ENCODE measurements at regions not wholly inside any gene's neighbourhood (a gene's known extent, or its start where the extent isn't known, plus 50 kb on each side); places are given as distances from the start of the nearest gene placed in this dataset.
A peak's percentile ranks its signal among the peaks of the same experiment; 100 is the strongest.
"Not testable (repeated sequence)": the region's sequence is repeated elsewhere in the genome, so short reads cannot be mapped to it uniquely, and the experiment has no call there.

DNA sequence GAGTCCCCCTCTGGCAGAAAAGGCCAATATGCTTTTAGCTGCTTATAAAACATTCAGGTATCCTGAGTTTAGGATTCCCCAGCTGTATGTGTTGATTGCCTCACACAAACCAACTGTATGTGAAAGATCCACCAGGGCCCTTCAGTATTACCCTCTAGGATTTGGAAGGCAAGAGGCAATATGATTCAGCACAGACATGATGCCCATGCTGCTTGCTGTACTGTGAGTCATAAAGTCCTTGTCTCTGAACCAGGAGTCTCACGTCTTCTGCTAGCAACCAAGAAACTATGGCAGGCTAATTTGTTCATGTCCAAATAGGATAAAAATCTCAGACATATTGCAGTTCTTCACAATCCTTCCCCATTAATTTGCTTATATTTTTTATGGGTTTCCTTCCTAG is 789.2 kb upstream of the SLC35B3 start:
- Histone ChIP-seq H3K9me3 (ENCODE audit: low read depth, low read length, poor library complexity, severe bottlenecking) (no peaks in the 10 kb centered on the region), H3K36me3 (ENCODE audit: insufficient read depth, low read length, poor library complexity, severe bottlenecking) (no peaks in the 10 kb centered on the region), H3K27ac (ENCODE audit: low read depth, low read length, poor library complexity, severe bottlenecking) (no peak overlapping the region), H3K4me1 (ENCODE audit: insufficient read depth, low read length, poor library complexity, severe bottlenecking) (peaks cover 7% of the 10 kb centered on the region), H3K27me3 (replicated peaks; ENCODE audit: insufficient read depth, low read depth, low read length, poor library complexity) (no peaks in the 10 kb centered on the region), H3K4me3 (ENCODE audit: low read depth, low read length, poor library complexity, severe bottlenecking) (no peak overlapping the region)
- BruUV-seq (replicated peaks) = no TSS peak
- POLR2A ChIA-PET (ENCODE audit: low non-redundant PET) = no interaction called here
- TF ChIP-seq CTCF (conservative IDR thresholded peaks at IDR 0.05; ENCODE audit: low read depth, low read length) (no peak), EZH2 (IDR thresholded peaks at IDR 0.05; ENCODE audit: borderline replicate concordance, low read depth, low read length, poor library complexity, severe bottlenecking) (no peak)
- no peak for DNase-seq (ENCODE audit: low spot score)
- intact Hi-C loops (cut with micrococcal nuclease; ENCODE audit: unreplicated experiment) = no loop called here
- CTCF ChIA-PET = no interaction called here

GRCh38 chr6:9213717-9214116 is 778.4 kb upstream of the SLC35B3 start:
- H3K9me3 ChIP-seq (ENCODE audit: low read depth, low read length, poor library complexity, severe bottlenecking); CTCF ChIA-PET; H3K4me1 ChIP-seq (ENCODE audit: insufficient read depth, low read length, poor library complexity, severe bottlenecking); BruUV-seq (replicated peaks); H3K27me3 ChIP-seq (replicated peaks; ENCODE audit: insufficient read depth, low read depth, low read length, poor library complexity); H3K27ac ChIP-seq (ENCODE audit: low read depth, low read length, poor library complexity, severe bottlenecking); intact Hi-C loops (cut with micrococcal nuclease; ENCODE audit: unreplicated experiment); H3K4me3 ChIP-seq (ENCODE audit: low read depth, low read length, poor library complexity, severe bottlenecking); H3K36me3 ChIP-seq (ENCODE audit: insufficient read depth, low read length, poor library complexity, severe bottlenecking); DNase-seq (ENCODE audit: low spot score); POLR2A ChIA-PET (ENCODE audit: low non-redundant PET): not testable (repeated sequence)

GRCh38 chr6:9208966-9209365 is 773.6 kb upstream of the SLC35B3 start:
- ChIA-PET POLR2A (ENCODE audit: low non-redundant PET) (no interaction called here), CTCF (no interaction called here)
- Histone ChIP-seq H3K4me3 (ENCODE audit: low read depth, low read length, poor library complexity, severe bottlenecking) (no peak overlapping the region), H3K4me1 (ENCODE audit: insufficient read depth, low read length, poor library complexity, severe bottlenecking) (peaks cover 39% of the 10 kb centered on the region), H3K9me3 (ENCODE audit: low read depth, low read length, poor library complexity, severe bottlenecking) (peaks cover 12% of the 10 kb centered on the region), H3K27me3 (replicated peaks; ENCODE audit: insufficient read depth, low read depth, low read length, poor library complexity) (no peaks in the 10 kb centered on the region), H3K36me3 (ENCODE audit: insufficient read depth, low read length, poor library complexity, severe bottlenecking) (peaks cover 8% of the 10 kb centered on the region), H3K27ac (ENCODE audit: low read depth, low read length, poor library complexity, severe bottlenecking) (no peak overlapping the region)
- BruUV-seq (replicated peaks) = no TSS peak
- TF ChIP-seq CTCF (conservative IDR thresholded peaks at IDR 0.05; ENCODE audit: low read depth, low read length) (no peak), EZH2 (IDR thresholded peaks at IDR 0.05; ENCODE audit: borderline replicate concordance, low read depth, low read length, poor library complexity, severe bottlenecking) (no peak)
- no peak for DNase-seq (ENCODE audit: low spot score)
- intact Hi-C loops (cut with micrococcal nuclease; ENCODE audit: unreplicated experiment) = loop anchor here (5.0 kb wide), 1 partner anchor 77 kb away; no protein-coding TSS in a partner anchor

GRCh38 chr6:9205645-9206044 is 770.3 kb upstream of the SLC35B3 start:
- CTCF ChIA-PET = no interaction called here
- peaks cover 29% of the 10 kb centered on the region for H3K4me1 ChIP-seq (ENCODE audit: insufficient read depth, low read length, poor library complexity, severe bottlenecking)
- POLR2A ChIA-PET (ENCODE audit: low non-redundant PET) = interaction anchor here (0.7 kb wide), 1 partner anchor 84 kb away, joined by 3 read pairs; no protein-coding TSS in a partner anchor
- H3K27me3 ChIP-seq (replicated peaks; ENCODE audit: insufficient read depth, low read depth, low read length, poor library complexity) = no peaks in the 10 kb centered on the region
- H3K36me3 ChIP-seq (ENCODE audit: insufficient read depth, low read length, poor library complexity, severe bottlenecking) = peaks cover 8% of the 10 kb centered on the region
- intact Hi-C loops (cut with micrococcal nuclease; ENCODE audit: unreplicated experiment) = loop anchor here (5.0 kb wide), 1 partner anchor 73 kb away; no protein-coding TSS in a partner anchor
- BruUV-seq (replicated peaks) = no TSS peak
- H3K4me3 ChIP-seq (ENCODE audit: low read depth, low read length, poor library complexity, severe bottlenecking) = no peak overlapping the region
- TF ChIP-seq CTCF (conservative IDR thresholded peaks at IDR 0.05; ENCODE audit: low read depth, low read length) = no peak
- TF ChIP-seq EZH2 (IDR thresholded peaks at IDR 0.05; ENCODE audit: borderline replicate concordance, low read depth, low read length, poor library complexity, severe bottlenecking) = no peak
- H3K9me3 ChIP-seq (ENCODE audit: low read depth, low read length, poor library complexity, severe bottlenecking) = peaks cover 17% of the 10 kb centered on the region
- DNase-seq (ENCODE audit: low spot score) = peak; percentile 83
- H3K27ac ChIP-seq (ENCODE audit: low read depth, low read length, poor library complexity, severe bottlenecking) = peak overlapping the region; percentile 68

All from A673 (cell line).